NCI-H524 (cell line): ENCODE measurements at regions not wholly inside any gene's neighbourhood (a gene's known extent, or its start where the extent isn't known, plus 50 kb on each side); places are given as distances from the start of the nearest gene placed in this dataset.
"Not testable (repeated sequence)": the region's sequence is repeated elsewhere in the genome, so short reads cannot be mapped to it uniquely, and the experiment has no call there.

Experiments used
- DNase-seq, 2 experiments: peaks; one replicate each; lab custom pipeline; 2025; lab: John Stamatoyannopoulos, UW

- DNase-seq: no peak
Observed at GRCh38 chr6:77178821-77179220, 284.5 kb downstream of the HTR1B start.

GRCh38 chr6:77177470-77177869 lies 285.8 kb downstream of the HTR1B start:
- no peak for DNase-seq

GRCh38 chr6:77173472-77174074 lies 289.7 kb downstream of the HTR1B start:
- no peak for DNase-seq

GRCh38 chr6:77172578-77172977 lies 290.7 kb downstream of the HTR1B start:
- no peak for DNase-seq

- no peak for DNase-seq
Observed at GRCh38 chr6:77159730-77160129, 303.6 kb downstream of the HTR1B start.

- DNase-seq: no peak
Observed at GRCh38 chr6:77151241-77151640, 312.1 kb downstream of the HTR1B start.

- DNase-seq: no peak
Observed at GRCh38 chr6:77150736-77151135, 312.6 kb downstream of the HTR1B start.

- DNase-seq: no peak
Observed at GRCh38 chr6:77145244-77145643, 318.0 kb downstream of the HTR1B start.

- no peak for DNase-seq
Observed at GRCh38 chr6:77143659-77144447, 319.4 kb downstream of the HTR1B start.

- DNase-seq: no peak
Observed at GRCh38 chr6:77136086-77136485, 327.2 kb downstream of the HTR1B start.

- no peak for DNase-seq
Observed at GRCh38 chr6:77133031-77133430, 330.3 kb downstream of the HTR1B start.

GRCh38 chr6:77131426-77131825 lies 331.9 kb downstream of the HTR1B start:
- no peak for DNase-seq

- no peak for DNase-seq
Observed at GRCh38 chr6:77124604-77125003, 338.7 kb downstream of the HTR1B start.

- DNase-seq: no peak
Observed at GRCh38 chr6:77123527-77123926, 339.8 kb downstream of the HTR1B start.

- no peak for DNase-seq
Observed at GRCh38 chr6:77106992-77107391, 356.3 kb downstream of the HTR1B start.

- DNase-seq: no peak
Observed at GRCh38 chr6:77105091-77105490, 358.2 kb downstream of the HTR1B start.

- no peak for DNase-seq
Observed at GRCh38 chr6:77097940-77098339, 365.4 kb downstream of the HTR1B start.

GRCh38 chr6:77095936-77096627 lies 367.2 kb downstream of the HTR1B start:
- peak in 1 of 2 experiments; percentile 9 for DNase-seq

GRCh38 chr6:77094821-77095220 lies 368.5 kb downstream of the HTR1B start:
- DNase-seq: no peak

- no peak for DNase-seq
Observed at GRCh38 chr6:77092971-77093370, 370.3 kb downstream of the HTR1B start.

- DNase-seq: no peak
Observed at GRCh38 chr6:77089776-77090175, 373.5 kb downstream of the HTR1B start.

- DNase-seq: not testable (repeated sequence)
Observed at GRCh38 chr6:77087794-77088318, 375.4 kb downstream of the HTR1B start.
